HepG2 (cell line): ENCODE measurements at regions not wholly inside any gene's neighbourhood (a gene's known extent, or its start where the extent isn't known, plus 50 kb on each side); places are given as distances from the start of the nearest gene placed in this dataset.

Source experiments
- ATAC-seq: fragments of 200-7000 bp; cut with Tn5 transposase; 3 replicates; pipeline ENCODE4 v1.9.1; 2020; ENCODE audit warnings: mild to moderate bottlenecking, moderate library complexity
- BruUV-seq: library from RNA; stranded (reverse); fragments of 400-500 nt; replicated peaks from 2 replicates; lab custom pipeline; 2021; lab: Mats Ljungman, UMichigan
- CTCF ChIA-PET: fragments of 300-600 bp; formaldehyde crosslinking; extraction: SDS; loops from one replicate; lab custom pipeline; 2021; ENCODE audit warnings: low total read pairs, inconsistent platforms, low intra/inter-chr PET ratio; lab: Yijun Ruan, JAX
- POLR2A ChIA-PET: fragments of 350-600 bp; sonication (Branson Sonifier 250); formaldehyde crosslinking; loops from one replicate; lab custom pipeline; 2020; ENCODE audit warnings: antibody characterized with exemption, inconsistent platforms; lab: Yijun Ruan, JAX
- DNase-seq: peaks from one replicate; pipeline ENCODE4 v3.0.0-alpha.2; 2015; ENCODE audit warnings: low spot score
- FAIRE-seq: peaks from 3 replicates; lab custom pipeline; 2011; peaks lifted over from hg19 to GRCh38; lab: Jason Lieb, UNC
- H2AFZ ChIP-seq: one replicate; pipeline ENCODE4 v1.6.1; 2011; ENCODE audit warnings: low read length, inconsistent platforms
- H3K27ac ChIP-seq: fragments of 300-600 bp; 3 replicates; pipeline ENCODE4 v1.8.0; 2011; ENCODE audit warnings: mixed run types, mild to moderate bottlenecking, mixed read lengths, low read length, inconsistent platforms; ENCODE audit not compliant: insufficient read depth; ENCODE audit errors: extremely low read length
- H3K27me3 ChIP-seq, 2 experiments: fragments of 200-600 bp in 1 of 2; 2 replicates in 1 of 2; 3 replicates in 1 of 2; pipeline versions ENCODE4 v1.6.0 to v1.8.0; 2011; ENCODE audit warnings: low read length in 2 of 2, mild to moderate bottlenecking in 2 of 2, moderate library complexity in 2 of 2, inconsistent platforms in 1 of 2; ENCODE audit not compliant: insufficient read depth in 2 of 2, control insufficient read depth in 1 of 2
- H3K36me3 ChIP-seq, 2 experiments: fragments of 200-600 bp in 1 of 2; replicated peaks in 1 of 2; 2 replicates in 1 of 2; 3 replicates in 1 of 2; pipeline versions ENCODE4 v1.5.1 to v1.8.0; 2011; ENCODE audit warnings: low read length in 2 of 2, inconsistent platforms in 1 of 2; ENCODE audit not compliant: insufficient read depth in 2 of 2, control insufficient read depth in 1 of 2
- H3K4me1 ChIP-seq: 2 replicates; pipeline ENCODE4 v1.5.1; 2012; ENCODE audit warnings: low read length, inconsistent platforms; ENCODE audit not compliant: insufficient read depth
- H3K4me2 ChIP-seq: 2 replicates; pipeline ENCODE4 v1.6.0; 2011; ENCODE audit warnings: low read depth, low read length, inconsistent platforms
- H3K4me3 ChIP-seq, 3 experiments: fragments of 200-600 bp in 1 of 3; sonication (generic), shearing (Covaris generic) in 1 of 3; replicated peaks in 1 of 3; 2 replicates each; pipeline ENCODE4 v1.5.1; 2011 to 2016; ENCODE audit warnings: low read length in 3 of 3, inconsistent platforms in 2 of 3, low read depth in 2 of 3, mild to moderate bottlenecking in 2 of 3, control low read depth in 1 of 3, mixed read lengths in 1 of 3; ENCODE audit not compliant: insufficient read depth in 1 of 3
- H3K79me2 ChIP-seq: one replicate; pipeline ENCODE4 v1.6.1; 2011; ENCODE audit warnings: low read length, inconsistent platforms; ENCODE audit not compliant: insufficient read depth
- H3K9ac ChIP-seq: 2 replicates; pipeline ENCODE4 v1.6.0; 2011; ENCODE audit warnings: mild to moderate bottlenecking, low read depth, low read length, inconsistent platforms; ENCODE audit not compliant: insufficient read depth
- H3K9me3 ChIP-seq: 2 replicates; pipeline ENCODE4 v1.5.1; 2012; ENCODE audit warnings: mild to moderate bottlenecking, low read length
- H4K20me1 ChIP-seq: 2 replicates; pipeline ENCODE4 v1.6.0; 2011; ENCODE audit warnings: inconsistent platforms, mild to moderate bottlenecking, low read length, moderate library complexity; ENCODE audit not compliant: insufficient read depth
- AKAP8 ChIP-seq: sonication (generic); formaldehyde crosslinking; IDR thresholded peaks from 2 replicates; pipeline ENCODE4 v1.5.1; 2020; ENCODE audit warnings: mild to moderate bottlenecking, missing genetic modification reagents
- KMT2B ChIP-seq: IDR thresholded peaks from 2 replicates; pipeline ENCODE4 v1.6.1; 2016; ENCODE audit warnings: missing genetic modification reagents, missing compliant biosample characterization
- MAZ ChIP-seq, 2 experiments: sonication (generic) in 1 of 2; formaldehyde crosslinking in 1 of 2; IDR thresholded peaks; 2 replicates each; pipeline versions ENCODE4 v1.5.0 to v1.6.1; 2012 to 2020; ENCODE audit warnings: low read depth in 2 of 2, mild to moderate bottlenecking in 2 of 2, borderline replicate concordance in 1 of 2, improper control_type of control experiment in 1 of 2, low read length in 1 of 2, missing genetic modification reagents in 1 of 2, moderate library complexity in 1 of 2
- MEIS1 ChIP-seq: sonication (generic); formaldehyde crosslinking; IDR thresholded peaks from 2 replicates; pipeline ENCODE4 v1.9.0; 2021; ENCODE audit warnings: mild to moderate bottlenecking, missing genetic modification reagents, moderate library complexity, borderline replicate concordance
- MXD4 ChIP-seq: IDR thresholded peaks from 2 replicates; pipeline ENCODE4 v1.6.1; 2016; ENCODE audit warnings: mild to moderate bottlenecking, missing biosample characterization, missing genetic modification reagents
- SP5 ChIP-seq: IDR thresholded peaks from 2 replicates; pipeline ENCODE4 v1.6.1; 2016; ENCODE audit warnings: low read depth, borderline replicate concordance
- YEATS2 ChIP-seq: sonication (generic); formaldehyde crosslinking; IDR thresholded peaks from 2 replicates; pipeline ENCODE4 v1.4.0; 2020; ENCODE audit warnings: missing genetic modification reagents, borderline replicate concordance
- ZSCAN31 ChIP-seq: sonication (generic); formaldehyde crosslinking; IDR thresholded peaks from 2 replicates; pipeline ENCODE4 v1.5.0; 2020; ENCODE audit warnings: low read depth, mild to moderate bottlenecking, missing genetic modification reagents
- WGBS: methylation state at CpG from one replicate; pipeline ENCODE4 v1.1.6; 2017; ENCODE audit warnings: low lambda C conversion rate; 5-methylcytosine and 5-hydroxymethylcytosine counted together
- in situ Hi-C: cut with HindIII; loops from 2 replicates; pipeline ENCODE4 v1.10.0; 2017; ENCODE audit warnings: low pct_unique_long_range_greater_than_20kb; ENCODE audit not compliant: extremely low pct_ligation_motif_present
- intact Hi-C: fragments of 100-400 bp; cut with micrococcal nuclease; formaldehyde crosslinking; loops from one replicate; pipeline ENCODE4 v1.10.0; 2022; ENCODE audit not compliant: unreplicated experiment
- TF ChIP-seq, protein P1 (sequence below): sonication (generic); formaldehyde crosslinking; IDR thresholded peaks from 2 replicates; pipeline ENCODE4 v1.5.0; 2020; ENCODE audit warnings: missing genetic modification reagents
- TF ChIP-seq, protein P2 (sequence below): sonication (generic); formaldehyde crosslinking; IDR thresholded peaks from 2 replicates; pipeline ENCODE4 v1.9.0; 2021; ENCODE audit warnings: missing genetic modification reagents, borderline replicate concordance
- TF ChIP-seq, protein P3 (sequence below): sonication (generic); formaldehyde crosslinking; conservative IDR thresholded peaks from 2 replicates; pipeline ENCODE4 v1.8.1; 2023; ENCODE audit warnings: missing genetic modification reagents
- TF ChIP-seq, protein P4 (sequence below): sonication (generic); formaldehyde crosslinking; IDR thresholded peaks from 2 replicates; pipeline ENCODE4 v1.5.1; 2020; ENCODE audit warnings: missing genetic modification reagents, mild to moderate bottlenecking, borderline replicate concordance
- TF ChIP-seq, protein P5 (sequence below): sonication (generic); formaldehyde crosslinking; IDR thresholded peaks from 2 replicates; pipeline ENCODE4 v1.5.0; 2020; ENCODE audit warnings: missing genetic modification reagents
- TF ChIP-seq, protein P6 (sequence below): sonication (generic); formaldehyde crosslinking; IDR thresholded peaks from 2 replicates; pipeline ENCODE4 v1.8.0; 2022; ENCODE audit warnings: missing genetic modification reagents, low read depth, mild to moderate bottlenecking, borderline replicate concordance

DNA sequence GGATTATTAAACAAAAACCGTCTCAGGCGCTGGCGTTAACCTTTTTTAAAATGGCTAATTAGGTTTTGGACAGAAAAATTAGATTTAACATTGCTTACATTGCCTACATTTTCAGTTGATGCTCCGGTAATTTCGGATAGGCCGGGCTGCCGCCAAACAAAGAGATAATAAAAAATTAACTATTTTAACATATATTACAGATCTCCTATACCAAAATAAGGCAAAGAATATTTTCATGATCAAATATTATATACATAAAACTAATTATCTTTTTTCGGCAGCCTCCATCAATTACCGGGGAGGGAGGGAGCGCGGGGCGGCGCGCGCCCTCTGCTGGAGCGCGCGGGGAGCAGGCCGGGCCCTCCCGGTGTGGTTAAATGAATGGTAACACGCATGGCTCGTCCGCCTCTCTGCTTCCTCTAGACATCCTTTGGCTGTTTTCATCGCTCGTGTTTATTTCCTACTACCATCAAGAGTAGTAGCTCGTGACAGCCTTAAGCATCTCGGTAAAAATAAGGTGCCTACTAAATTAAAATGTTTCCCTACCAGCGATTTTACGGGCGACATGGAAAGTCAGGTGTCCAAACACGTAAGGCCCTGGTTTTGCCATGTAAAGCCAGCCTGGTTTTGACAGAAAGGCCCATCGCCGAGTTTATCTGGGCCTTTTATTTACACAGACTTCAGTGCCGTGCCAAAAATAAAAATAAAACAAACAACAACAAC lies 52.4 kb upstream of the TMEM33 start (continued):
- TF ChIP-seq, protein P1, sequence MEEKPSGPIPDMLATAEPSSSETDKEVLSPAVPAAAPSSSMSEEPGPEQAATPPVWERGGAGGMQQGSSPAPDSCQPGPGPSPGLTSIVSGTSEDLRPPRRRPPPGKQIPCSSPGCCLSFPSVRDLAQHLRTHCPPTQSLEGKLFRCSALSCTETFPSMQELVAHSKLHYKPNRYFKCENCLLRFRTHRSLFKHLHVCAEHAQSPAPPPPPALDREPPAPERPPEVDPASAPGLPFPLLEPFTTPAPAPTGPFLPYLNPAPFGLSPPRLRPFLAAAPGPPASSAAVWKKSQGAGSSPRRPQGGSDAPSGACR, result no peak
- TF ChIP-seq SP5, result no peak
- no peak for TF ChIP-seq MAZ (IDR thresholded peaks at IDR 0.05; ENCODE audit: borderline replicate concordance, low read depth, low read length)
- TF ChIP-seq MAZ (CRISPR knock-in tag; IDR thresholded peaks at IDR 0.05; ENCODE audit: low read depth), result no peak
- TF ChIP-seq, all 625 proteins: peak for 0

DNA sequence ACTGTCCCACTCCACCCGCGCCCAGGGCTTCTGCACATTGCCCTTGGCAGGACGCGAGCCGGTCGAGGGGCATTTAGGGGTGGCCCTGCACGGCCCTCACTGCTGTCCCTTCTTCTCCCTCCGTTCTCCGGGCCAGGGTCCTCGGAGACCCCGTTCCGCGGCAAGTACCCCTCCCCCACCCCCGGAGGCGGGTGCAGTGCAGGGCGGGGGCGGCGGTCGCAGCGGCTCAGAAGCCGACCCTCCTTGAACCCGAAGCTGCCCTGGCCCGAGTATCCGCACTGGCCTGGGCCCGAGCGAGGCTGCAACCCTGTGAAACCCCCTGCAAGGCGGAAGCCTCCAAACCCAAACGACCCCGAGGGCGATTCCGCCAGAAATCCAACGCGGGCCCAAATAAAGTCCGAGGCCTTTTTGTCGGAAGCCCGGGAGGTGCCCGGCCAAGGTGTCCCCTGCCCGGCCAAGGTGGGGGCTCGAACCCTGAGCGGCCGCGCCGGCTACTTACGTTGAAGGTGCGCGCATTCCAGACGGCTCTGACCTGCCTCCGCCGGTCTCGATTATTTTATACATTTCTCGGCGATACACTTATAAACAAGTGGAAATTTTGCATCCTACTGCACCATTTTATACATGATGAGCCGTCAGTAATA lies 53.1 kb upstream of the TMEM33 start:
- H3K4me1 ChIP-seq, result peaks cover 16% of the 10 kb centered on the region

More for the DNA sequence above, 53.1 kb upstream of the TMEM33 start:
- H3K4me3 ChIP-seq, result no peak overlapping the region
- no peak overlapping the region for H3K27ac ChIP-seq
- ChIA-PET CTCF (no interaction called here), POLR2A (no interaction called here)
- H3K9ac ChIP-seq, result no peak overlapping the region
- ATAC-seq (no peak), FAIRE-seq (no peak), DNase-seq (no peak)
- TF ChIP-seq MEIS1 (no peak), AKAP8 (CRISPR knock-in tag) (no peak), KMT2B (CRISPR knock-in tag) (no peak), MXD4 (CRISPR knock-in tag) (no peak), ZSCAN31 (no peak), YEATS2 (CRISPR knock-in tag) (no peak)
- TF ChIP-seq, protein P2, sequence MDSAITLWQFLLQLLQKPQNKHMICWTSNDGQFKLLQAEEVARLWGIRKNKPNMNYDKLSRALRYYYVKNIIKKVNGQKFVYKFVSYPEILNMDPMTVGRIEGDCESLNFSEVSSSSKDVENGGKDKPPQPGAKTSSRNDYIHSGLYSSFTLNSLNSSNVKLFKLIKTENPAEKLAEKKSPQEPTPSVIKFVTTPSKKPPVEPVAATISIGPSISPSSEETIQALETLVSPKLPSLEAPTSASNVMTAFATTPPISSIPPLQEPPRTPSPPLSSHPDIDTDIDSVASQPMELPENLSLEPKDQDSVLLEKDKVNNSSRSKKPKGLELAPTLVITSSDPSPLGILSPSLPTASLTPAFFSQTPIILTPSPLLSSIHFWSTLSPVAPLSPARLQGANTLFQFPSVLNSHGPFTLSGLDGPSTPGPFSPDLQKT (CRISPR knock-in tag), result no peak
- TF ChIP-seq, protein P3, sequence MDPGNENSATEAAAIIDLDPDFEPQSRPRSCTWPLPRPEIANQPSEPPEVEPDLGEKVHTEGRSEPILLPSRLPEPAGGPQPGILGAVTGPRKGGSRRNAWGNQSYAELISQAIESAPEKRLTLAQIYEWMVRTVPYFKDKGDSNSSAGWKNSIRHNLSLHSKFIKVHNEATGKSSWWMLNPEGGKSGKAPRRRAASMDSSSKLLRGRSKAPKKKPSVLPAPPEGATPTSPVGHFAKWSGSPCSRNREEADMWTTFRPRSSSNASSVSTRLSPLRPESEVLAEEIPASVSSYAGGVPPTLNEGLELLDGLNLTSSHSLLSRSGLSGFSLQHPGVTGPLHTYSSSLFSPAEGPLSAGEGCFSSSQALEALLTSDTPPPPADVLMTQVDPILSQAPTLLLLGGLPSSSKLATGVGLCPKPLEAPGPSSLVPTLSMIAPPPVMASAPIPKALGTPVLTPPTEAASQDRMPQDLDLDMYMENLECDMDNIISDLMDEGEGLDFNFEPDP (CRISPR knock-in tag), result no peak
- TF ChIP-seq, protein P4, sequence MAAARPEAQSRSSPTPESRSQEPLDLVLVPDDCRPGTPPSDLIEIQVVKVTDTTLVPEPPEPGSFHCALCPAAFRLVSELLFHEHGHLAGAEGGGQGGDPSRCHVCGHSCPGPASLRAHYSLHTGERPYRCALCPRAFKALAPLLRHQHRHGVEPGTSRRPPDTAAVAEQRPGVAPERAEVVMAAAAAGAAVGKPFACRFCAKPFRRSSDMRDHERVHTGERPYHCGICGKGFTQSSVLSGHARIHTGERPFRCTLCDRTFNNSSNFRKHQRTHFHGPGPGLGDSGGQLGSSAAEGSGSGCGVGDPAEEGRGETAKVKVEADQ (CRISPR knock-in tag), result no peak
- TF ChIP-seq, protein P5, sequence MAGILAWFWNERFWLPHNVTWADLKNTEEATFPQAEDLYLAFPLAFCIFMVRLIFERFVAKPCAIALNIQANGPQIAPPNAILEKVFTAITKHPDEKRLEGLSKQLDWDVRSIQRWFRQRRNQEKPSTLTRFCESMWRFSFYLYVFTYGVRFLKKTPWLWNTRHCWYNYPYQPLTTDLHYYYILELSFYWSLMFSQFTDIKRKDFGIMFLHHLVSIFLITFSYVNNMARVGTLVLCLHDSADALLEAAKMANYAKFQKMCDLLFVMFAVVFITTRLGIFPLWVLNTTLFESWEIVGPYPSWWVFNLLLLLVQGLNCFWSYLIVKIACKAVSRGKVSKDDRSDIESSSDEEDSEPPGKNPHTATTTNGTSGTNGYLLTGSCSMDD, result no peak
- TF ChIP-seq, protein P6, sequence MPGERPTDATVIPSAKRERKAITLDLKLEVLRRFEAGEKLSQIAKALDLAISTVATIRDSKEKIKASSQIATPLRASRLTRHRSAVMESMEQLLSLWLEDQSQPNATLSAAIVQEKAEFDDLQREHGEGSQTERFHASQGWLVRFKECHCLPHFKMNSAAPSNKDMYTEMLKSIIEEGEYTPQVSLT (CRISPR knock-in tag), result no peak
- H2AFZ ChIP-seq, result no peak overlapping the region
- H4K20me1 ChIP-seq, result no peaks in the 10 kb centered on the region
- no peak overlapping the region for H3K4me2 ChIP-seq
- peaks cover 0 to 20% of the 10 kb centered on the region in 2 experiments for H3K27me3 ChIP-seq
- H3K79me2 ChIP-seq, result no peaks in the 10 kb centered on the region
- in situ Hi-C loops (loop anchor here (10.0 kb wide), 1 partner anchor 617 kb away; no protein-coding TSS in a partner anchor), intact Hi-C loops (no loop called here)
- no peaks in the 10 kb centered on the region for H3K36me3 ChIP-seq
- no TSS peak for BruUV-seq
- no peaks in the 10 kb centered on the region for H3K9me3 ChIP-seq
- 89% methylated on average over 37 of the region's 53 CpGs for WGBS
